Stromal cell of bone marrow (primary cell): ENCODE measurements at regions not wholly inside any gene's neighbourhood (a gene's known extent, or its start where the extent isn't known, plus 50 kb on each side); places are given as distances from the start of the nearest gene placed in this dataset.
"Not testable (repeated sequence)": the region's sequence is repeated elsewhere in the genome, so short reads cannot be mapped to it uniquely, and the experiment has no call there.

ENCODE experiments used
- DNase-seq: peaks from one replicate; pipeline ENCODE4 v3.0.0-alpha.2; 2012; ENCODE audit warnings: low read depth

DNA sequence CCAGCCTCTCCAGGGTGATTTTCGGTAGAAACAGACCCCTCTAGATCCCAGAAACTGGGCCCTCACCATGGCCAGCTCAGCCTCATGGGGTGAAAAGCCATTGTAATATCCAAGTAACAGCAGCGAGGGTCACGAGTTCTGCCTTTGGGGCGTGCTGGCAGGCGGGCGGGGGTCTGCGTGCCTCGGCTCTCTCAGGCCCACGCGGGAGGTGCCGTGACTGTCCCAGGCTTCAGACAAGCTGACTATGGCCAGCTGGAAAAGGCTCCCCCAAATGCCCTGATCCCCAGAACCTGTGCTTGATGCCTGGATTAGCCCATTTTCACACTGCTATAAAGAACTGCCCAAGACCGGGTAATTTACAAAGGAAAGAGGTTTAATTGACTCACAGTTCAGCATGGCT is 160.2 kb downstream of the LAT start:
- DNase-seq = not testable (repeated sequence)

DNA sequence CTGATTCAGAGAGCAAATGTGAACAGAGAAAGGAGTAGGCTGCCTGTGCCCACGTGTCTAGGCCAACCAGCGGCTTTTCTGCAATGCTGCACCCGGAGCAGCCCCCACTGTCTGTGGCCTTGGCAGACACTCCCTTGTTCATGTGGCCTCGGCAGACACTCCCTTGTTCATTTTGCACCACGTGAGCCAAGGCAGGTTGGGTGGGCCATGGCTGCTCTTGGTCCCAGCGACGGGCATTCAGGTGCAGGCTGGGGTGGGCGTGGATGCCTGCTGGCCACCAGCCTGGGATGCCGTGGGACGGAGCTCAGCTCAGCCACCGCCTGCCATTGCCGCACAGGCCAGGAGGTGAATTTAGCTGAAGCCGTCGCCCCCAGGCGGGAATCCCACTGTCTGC is 159.8 kb downstream of the LAT start:
- not testable (repeated sequence) for DNase-seq

DNA sequence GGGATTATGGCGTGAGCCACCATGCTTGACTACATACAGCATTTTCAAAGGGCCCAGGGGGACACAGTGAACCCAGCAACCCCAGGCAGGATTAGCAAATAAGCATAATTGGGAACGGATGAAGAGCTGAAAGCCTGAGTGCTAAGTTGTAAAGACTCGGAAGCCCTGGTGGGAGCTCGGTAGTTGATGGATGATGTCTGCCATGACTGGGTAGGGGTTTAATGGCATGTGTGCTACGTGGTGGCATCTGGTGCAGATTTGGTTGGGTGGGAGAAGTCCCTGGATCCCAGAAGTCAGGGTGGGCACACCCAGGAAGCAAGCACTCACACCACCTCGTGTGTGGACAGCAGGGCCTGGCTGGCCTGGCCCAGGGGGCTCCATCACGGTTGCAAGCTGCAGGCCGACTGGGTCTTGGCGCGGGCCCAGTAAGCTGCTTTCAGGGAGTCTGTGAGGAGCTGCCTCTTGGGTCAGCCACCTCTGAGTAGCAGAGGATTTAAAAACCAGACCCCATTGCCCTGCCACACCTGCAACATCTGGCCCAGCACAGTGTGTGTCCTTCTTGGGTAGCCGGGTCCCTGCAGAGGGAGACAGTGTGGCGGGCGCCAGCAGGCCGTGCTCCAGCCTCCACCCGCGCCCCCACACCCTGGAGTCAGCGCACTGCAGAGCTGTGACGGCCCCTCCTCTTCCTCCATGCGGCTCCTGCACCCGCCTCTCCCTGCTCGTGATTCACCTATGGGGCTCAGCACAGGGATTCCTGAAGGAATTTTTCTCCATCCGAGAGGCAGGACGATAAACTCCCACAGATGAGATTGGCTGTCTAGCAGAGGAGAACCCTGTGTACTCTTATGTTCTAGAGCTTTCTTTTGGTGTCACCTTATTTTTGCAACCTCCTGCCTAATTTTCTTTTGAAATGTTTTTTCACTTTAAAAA is 159.2 kb downstream of the LAT start:
- not testable (repeated sequence) for DNase-seq

DNA sequence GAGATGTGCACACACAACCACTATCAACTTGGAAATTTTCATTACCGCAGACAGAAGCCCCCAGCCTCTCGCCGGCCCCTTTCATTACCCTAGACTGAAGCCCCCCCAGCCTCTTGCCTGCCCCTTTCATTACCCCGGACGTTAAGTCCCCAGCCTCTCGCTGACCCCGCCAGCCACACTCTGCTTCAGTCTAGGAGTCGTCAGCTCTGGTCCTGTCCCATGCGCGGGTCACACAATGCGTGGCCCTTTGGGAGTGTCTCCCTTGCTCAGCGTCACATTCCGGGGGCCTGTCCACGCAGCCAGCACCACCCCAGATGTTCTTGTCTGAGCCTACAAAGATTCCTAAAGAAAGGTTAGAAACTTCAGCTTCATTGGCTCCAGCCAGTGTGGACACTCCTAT is 157.7 kb downstream of the LAT start:
- not testable (repeated sequence) for DNase-seq

DNA sequence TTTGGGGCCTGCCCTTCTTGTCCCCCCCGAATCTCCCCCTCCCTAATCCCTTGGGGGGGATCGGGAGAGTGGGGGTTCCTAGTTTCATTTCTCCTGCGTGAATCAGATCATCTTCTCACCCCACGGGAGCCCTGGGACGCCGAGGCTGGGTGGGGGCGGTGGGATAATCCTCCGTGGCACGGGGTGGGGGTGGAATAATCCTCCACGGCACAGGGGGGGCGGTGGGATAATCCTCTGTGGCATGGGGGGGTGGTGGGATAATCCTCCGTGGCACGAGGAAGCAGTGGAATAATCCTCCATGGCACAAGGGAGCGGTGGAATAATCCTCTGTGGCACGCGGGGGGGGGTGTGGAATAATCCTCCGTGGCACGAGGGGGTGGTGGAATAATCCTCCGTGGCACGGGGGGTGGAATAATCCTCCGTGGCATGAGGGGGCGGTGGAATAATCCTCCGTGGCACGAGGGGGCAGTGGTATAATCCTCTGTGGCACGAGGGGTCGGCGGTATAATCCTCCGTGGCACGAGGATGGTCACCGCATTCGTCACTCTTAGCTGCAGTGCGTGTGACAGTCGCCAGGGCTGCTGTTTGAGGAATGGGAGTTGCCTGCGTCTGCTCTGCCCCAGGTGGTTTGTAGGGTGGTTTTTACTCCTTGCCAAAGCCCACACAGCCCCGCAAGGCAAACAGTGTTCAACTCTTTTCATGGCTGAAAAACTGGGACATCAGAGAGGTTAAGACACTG is 156.9 kb downstream of the LAT start:
- DNase-seq = no peak

DNA sequence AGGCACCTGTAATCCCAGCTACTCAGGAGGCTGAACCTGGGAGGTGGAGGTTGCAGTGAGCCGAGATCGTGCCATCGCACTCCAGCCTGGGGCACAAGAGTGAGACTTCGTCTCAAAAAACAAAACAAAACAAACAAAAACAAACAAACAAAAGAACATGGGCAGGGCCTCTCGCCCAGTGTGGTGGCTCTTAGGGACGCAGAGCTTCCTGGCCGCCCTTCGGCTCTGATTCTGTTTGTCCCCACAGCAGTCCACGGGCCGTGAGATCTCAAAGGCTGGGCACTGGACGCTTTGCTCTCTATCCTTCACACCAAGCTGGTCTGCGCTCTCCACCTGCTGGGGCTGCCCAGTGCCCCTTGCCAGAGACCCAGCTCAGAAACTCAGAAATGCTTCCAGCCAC is 156.3 kb downstream of the LAT start:
- not testable (repeated sequence) for DNase-seq

DNA sequence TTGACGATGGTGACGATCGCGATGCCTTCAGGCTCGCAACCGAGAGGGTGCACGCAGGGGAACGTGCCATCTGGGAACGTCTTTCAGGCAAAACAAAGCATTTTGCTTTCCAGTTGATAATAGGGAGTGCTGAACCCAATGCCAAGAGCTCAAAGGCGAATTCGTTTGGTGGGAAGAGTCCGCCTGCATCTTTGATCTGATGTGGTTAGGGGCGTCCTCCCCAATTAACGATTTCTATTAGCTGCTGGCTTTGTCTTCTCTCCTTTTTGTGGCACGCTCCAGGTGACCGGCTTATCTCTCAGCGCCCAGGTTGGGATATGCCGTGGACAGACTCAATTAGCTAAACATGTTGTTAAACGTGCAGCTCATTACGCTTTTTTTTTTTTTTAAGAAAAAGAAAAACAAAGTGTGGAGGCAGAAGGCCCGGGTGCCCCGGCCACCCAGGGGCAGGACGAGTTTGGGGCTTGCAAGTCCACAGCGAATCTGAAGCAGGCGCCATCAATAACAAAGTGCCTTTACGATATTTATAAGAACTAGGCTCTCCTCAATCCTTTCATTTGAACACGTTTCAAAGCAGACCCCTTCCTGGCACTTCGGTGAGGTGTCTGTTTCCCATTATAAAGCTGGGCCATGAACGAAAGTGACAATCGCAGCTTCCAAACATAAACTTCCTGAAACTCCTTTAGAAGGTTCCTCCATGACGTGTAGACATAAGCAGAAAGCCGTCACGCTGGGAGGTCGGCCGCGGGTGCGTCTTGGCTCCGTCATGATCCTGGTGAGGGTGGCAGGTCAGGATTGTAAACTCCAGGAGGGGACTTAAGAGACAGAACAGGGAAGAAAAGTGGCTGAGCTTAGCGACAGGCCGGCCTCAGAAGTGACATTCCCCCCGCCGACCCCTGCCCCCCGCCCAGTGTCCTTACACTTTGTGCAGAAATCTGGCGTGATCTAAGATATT is 155.3 kb downstream of the LAT start:
- not testable (repeated sequence) for DNase-seq

DNA sequence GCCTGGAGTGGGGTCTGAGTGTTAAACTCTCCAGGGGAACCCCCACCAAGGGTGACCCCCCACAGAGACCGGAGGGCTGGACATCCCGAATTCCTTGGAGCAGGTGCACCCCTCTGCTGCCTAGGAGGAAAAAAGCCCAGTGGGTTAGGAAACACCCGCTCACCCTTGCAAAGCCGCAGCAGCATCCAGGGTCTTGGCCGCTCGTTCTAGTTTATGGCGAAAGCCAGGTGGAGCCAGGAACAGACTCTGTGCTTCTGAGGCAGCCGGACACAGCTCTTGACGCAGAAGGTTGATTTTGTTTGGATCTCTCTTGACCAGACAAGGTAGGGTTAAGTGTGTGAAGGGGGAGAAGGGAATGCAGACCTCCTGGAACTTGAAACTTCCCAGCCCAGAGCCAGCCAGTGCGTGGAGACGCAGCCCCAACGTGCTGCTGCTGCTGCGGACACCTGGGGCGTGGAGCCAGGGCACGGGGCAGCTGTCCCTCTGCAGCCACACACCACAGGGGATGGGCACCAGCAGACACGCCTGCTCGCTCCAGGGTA is 154.5 kb downstream of the LAT start:
- DNase-seq = no peak

DNA sequence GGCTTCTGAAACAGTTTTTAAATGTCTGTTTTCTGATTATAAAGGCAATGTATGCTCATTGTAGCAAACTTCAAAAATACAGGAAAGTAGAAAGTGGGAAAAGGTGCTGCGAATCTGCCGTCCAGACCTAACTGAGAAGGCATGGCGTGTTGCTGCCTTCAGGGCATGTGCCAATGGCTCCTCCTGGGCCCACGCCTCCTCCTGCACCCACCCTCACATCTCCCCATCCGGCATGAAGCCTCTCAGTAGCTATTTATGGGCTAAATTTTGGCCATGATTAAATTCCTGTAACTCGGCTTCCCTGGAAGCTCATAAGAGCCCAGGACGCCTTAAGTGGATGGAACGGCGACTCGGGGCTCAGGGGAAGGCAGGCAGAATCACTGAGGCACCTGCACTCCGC is 153.8 kb downstream of the LAT start:
- DNase-seq = not testable (repeated sequence)

DNA sequence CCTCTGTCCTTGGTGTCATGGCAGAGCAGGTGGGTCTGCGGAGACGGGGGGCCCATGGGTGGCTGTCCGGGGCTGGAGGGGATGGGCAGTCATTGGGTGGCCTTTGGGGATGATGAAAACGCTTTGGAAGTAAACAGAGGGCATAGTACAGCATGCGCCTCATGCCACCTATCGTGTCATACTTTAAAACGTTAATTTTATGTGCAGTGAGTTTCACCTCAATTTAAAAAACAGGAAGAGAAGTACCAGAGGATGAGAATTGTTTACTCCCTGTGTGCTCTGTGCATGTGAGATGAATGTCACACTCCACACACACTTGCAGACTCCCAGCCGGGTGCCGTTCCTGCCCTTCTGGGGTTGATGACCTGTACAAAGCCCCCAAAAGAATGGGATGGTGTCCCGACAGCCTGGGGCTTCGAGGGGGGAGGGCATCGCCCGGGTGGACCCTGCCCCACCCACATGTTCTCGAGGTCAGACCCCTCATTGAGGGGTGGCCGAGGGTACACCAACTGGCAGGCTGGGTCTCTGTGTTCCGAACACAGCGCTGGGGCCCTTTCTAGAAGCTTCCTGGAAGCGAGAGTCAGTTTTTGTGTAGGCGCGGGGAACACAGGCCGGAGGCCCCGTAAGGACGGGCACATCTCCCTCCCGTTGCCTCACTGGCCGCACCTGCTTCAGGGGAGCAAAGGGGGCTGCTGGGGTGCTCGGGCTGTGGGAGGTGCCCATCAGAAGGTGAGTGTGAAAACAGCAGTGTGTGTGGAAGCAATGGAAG is 153.2 kb downstream of the LAT start:
- DNase-seq = not testable (repeated sequence)

DNA sequence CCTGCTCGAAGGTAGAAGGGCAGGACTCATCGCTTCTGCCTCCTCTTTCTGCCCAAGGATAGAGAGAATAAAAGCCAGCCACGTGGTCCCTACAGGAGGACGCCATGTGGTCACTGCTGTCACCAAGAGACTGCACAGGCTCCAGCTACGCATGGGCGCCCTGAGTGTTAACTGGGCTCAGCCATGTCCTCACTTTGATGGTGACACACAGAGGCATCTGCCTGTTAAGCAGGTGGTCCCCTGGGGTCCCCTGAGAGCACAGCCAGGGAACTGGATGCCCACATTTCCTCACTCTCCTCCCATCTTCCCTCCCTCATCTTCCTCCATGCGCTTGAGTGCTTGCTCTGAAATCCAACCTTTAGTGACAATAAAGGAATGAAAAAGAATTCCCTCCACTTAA is 152.6 kb downstream of the LAT start:
- not testable (repeated sequence) for DNase-seq

DNA sequence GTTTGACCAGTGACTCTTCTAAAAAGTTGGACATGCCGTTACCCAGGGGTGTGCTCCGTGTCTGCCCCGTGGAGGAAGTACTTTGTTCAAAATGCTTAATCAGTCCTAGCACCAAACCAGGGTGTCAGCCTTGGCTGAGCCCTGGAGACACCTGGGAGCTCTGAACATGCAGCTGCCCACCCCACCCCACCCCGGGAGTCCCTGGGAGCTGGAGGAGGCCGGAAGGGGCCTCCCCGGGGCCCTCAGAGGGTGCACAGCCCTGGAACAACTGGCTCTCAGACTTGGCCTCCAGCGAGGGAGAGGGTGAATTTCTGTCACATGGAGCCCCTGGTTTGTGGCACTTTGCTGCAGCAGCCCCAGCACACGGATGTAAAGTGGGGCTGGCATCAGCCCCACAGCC is 152.1 kb downstream of the LAT start:
- not testable (repeated sequence) for DNase-seq

DNA sequence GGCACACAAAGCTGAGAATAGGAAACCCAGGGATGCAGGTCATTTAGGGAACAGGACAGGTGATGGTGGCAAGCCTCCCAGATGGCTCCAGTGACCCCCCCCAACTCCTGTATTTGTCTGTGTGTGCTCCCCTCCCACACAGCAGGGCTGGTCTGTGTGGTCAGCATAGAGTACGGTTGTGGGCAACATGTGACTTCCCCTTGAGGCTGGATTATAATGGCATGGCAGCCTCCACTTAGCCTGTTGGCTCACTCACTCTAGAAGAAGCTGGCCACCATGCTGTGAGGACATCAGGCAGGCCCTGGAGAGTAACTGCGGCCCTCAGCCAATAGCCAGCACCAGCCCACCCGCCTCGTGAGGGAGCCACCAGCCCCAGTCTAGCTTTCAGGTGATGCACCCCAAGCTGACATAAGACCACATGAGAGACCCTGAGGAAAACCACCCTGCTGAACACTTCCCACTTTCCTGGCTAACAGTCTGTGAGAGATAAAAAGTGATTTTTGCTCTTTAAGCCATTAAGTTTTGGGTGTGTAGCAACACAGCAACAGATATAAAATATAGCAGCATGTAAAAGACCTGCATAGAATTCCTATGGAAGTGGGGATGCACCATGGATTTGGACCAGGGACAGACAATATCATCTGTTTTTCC is 151.3 kb downstream of the LAT start:
- DNase-seq = not testable (repeated sequence)

DNA sequence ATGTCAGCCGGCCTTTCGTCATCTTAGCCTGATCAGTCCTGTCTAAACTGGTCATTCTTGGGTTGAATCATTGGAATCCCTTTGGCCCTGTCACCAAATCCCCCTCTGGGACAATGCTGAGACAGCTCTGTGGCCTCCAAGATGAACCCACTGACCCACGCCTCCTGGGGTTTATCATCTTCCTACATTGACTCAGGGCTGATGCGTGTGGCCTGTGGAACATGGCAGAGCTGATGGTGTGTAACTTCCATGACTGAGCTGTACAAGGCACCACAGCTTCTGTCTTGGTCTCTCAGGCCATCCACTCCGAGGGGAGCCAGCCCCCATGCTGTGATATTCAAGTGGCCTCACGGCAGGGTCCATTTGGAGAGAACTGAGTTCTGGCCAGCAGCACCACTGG is 150.2 kb downstream of the LAT start:
- not testable (repeated sequence) for DNase-seq

DNA sequence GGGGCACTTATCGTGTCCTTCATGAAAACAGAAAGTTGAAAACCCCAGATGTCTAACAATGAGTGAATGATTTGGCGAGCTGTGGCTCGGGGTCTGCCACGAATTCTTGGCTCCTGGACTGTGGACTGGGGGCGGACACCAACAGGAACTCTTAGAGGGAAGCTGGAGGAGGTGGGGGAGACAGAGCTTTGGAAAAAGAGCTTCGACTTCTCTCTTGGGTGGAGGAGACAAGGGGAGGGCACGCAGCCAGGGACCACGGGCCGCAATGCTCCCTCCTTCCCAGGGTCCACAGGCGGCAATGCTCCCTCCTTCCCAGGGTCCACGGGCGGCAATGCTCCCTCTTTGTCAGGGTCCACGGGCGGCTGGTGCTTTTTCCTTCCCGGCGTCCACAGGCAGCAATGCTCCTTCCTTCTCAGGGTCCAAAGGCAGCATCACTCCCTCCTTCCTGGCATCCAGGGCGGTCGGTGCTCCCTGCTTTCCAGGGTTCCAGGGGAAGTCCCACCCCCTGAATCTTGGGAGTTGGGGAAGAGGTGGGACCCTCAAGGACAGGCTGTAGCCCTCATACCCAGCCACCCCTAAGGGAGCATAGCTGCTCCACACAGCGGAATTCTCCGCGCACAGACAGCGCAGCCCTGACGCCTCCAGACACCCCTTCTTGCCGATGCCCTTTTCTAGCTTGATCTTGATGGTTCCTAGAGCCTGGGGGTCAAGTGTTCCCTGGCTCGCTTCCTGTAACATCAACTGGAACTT is 149.0 kb downstream of the LAT start:
- not testable (repeated sequence) for DNase-seq

DNA sequence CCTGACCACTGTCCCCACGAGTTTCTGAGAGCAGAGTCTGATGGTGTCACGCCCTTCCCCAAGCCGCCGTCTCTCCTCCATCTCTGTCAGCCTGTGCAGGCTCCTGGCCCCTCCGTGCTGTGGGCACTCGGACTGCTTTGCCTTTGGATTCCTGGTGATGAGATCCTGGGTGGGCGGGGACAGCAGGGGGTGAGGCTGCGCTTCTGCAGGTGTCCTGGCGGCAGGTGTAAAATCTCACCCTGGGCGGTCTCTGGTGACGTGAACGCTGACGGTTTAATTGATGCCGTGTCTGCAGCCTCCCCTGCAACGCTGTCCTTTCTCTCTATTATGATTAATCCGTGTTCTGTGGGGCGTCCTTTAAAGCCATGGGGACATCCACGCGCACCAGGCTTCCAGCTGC is 148.0 kb downstream of the LAT start:
- DNase-seq = not testable (repeated sequence)

DNA sequence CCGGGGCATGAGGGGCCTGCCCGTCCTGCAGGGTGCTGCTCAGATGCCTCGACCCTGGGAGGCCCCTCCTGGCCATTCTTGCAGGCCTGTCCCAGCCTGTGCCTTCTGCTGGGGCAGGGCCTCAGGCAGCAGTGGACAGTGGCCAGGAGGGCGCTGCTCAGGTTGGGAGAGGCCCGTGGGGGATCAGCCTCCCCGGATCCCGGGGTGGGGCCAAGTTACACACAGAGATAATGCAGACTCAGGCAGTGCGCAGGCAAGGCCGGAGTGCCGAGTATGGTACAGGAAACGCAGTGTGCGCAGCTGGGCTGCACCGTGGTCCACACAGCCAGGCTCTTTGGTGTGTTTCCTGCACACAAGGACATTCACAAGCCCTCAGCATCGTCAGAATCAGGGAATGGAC is 147.6 kb downstream of the LAT start:
- DNase-seq = not testable (repeated sequence)

DNA sequence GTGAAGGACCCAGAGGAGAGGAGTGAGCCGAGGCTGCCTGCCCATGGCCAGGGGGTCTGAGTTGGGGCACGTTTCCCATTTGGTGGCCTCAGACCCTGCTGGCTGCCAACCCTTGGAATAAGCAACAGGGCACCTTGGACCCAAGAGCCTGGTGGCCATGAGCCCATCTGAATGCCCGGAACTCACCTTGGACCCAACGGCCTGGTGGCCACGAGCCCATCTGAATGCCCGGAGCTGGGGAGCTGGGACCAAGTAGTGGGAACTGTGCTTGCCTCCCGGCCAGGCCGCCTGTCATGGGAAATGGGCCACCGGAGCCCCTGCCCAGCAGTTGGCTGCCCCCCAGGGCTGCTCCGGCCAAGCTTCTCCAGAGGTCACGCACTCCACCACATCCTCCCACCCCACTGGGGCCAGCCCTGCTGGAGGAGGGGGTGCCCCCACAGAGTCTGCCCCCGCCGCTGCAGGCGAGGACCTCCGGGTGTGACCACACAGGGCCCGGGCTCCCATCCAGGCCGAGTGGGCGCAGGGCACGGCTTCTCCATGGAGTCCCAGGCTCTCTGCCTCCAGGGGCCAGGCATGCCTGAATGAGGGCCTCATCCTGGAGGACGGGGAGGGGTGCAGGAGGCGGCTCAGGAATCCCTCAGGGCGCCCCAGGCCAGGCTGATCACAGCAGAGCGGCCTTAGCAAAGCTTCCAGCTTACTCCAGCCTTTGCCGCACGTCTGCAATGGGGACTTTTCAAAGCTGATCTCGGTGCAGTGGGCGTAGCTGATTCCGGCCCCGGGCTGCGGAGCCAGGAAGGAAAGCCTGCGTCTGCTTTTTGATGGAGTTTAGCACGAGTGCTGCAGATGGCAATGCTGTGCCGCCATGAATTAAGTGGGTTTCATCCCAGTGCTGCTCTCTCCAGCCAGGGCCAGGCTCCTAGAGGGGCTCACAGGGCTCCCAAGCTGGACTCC is 146.3 kb downstream of the LAT start:
- not testable (repeated sequence) for DNase-seq
